AG09319 (cell line): ENCODE measurements at regions not wholly inside any gene's neighbourhood (a gene's known extent, or its start where the extent isn't known, plus 50 kb on each side); places are given as distances from the start of the nearest gene placed in this dataset.

Source experiments
- DNase-seq: peaks from one replicate; pipeline ENCODE4 v3.0.0-alpha.2; 2010; ENCODE audit warnings: low read depth; ENCODE audit errors: extremely low read depth
- TF ChIP-seq, protein P1 (sequence below): IDR thresholded peaks from 2 replicates; pipeline ENCODE4 v1.5.1; 2011; ENCODE audit warnings: low read depth, mild to moderate bottlenecking, inconsistent platforms, low read length, moderate library complexity

- no peak for DNase-seq
- TF ChIP-seq, protein P1, sequence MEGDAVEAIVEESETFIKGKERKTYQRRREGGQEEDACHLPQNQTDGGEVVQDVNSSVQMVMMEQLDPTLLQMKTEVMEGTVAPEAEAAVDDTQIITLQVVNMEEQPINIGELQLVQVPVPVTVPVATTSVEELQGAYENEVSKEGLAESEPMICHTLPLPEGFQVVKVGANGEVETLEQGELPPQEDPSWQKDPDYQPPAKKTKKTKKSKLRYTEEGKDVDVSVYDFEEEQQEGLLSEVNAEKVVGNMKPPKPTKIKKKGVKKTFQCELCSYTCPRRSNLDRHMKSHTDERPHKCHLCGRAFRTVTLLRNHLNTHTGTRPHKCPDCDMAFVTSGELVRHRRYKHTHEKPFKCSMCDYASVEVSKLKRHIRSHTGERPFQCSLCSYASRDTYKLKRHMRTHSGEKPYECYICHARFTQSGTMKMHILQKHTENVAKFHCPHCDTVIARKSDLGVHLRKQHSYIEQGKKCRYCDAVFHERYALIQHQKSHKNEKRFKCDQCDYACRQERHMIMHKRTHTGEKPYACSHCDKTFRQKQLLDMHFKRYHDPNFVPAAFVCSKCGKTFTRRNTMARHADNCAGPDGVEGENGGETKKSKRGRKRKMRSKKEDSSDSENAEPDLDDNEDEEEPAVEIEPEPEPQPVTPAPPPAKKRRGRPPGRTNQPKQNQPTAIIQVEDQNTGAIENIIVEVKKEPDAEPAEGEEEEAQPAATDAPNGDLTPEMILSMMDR: no peak
Observed at GRCh38 chr11:129283141-129283540, 91.0 kb upstream of the ARHGAP32 start.

DNA sequence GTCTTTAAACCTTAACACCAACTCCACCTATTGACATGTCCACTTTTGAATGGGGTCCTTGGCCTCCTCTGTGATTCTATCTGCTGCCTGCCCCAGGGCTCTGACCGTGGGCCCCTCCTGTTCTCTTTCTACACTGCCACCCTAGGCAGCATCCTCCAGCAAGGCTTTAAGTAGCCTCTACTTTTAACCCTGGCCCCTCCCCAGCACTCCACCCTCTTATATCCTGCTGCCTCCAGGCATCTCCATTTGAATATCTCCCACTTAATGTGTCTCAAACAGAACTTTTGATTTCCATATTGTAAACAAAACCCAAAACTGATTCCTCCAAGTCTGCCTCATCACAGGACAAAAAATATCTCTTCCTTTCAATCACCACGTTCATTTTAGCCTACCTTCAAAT lies 90.5 kb upstream of the ARHGAP32 start:
- DNase-seq: no peak
- TF ChIP-seq, protein P1: no peak

DNA sequence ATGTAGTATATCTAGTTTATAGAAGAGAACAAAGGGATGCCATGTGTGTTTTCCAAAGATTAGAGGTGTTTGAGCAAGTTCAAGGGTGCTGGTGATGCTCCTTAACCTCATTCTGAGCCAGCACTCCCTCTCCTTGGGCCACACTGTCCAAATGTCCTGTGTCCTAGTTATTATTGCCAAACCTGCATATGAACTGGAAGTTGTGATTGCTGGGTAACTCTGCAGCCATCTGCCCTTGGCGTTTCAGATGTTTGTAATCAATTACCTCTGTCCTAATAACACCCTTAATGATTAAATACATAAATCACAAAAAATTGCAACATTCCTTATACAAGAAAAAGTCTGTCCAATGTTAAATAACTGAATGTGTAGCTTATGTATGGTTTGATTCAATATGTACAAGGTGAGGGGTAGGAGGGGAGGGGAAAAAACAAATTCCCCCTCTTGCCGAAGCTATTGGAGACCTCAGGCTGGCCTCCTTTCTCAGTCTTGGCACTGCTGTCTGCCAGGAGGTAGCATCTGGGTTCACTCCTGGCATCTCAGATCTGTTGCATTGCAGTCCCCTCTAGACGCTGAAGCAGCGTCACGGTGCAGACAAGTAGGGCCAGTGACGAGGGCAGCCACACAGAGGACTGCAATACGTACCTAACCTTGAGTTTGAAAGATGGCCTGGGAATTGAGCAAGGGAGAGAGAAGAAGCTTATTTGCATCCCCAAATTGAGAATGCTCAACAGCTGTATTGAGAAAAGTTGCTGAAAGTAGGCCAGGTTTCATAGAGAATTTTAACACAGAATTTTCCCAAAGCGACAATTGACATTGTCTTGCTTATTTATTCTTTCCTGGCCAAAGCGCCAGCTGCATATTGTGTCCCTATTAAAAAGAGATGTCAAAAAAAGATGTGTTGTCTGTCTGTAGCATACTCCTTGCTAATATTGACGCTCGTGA lies 89.6 kb upstream of the ARHGAP32 start:
- no peak for DNase-seq
- TF ChIP-seq, protein P1: no peak

DNA sequence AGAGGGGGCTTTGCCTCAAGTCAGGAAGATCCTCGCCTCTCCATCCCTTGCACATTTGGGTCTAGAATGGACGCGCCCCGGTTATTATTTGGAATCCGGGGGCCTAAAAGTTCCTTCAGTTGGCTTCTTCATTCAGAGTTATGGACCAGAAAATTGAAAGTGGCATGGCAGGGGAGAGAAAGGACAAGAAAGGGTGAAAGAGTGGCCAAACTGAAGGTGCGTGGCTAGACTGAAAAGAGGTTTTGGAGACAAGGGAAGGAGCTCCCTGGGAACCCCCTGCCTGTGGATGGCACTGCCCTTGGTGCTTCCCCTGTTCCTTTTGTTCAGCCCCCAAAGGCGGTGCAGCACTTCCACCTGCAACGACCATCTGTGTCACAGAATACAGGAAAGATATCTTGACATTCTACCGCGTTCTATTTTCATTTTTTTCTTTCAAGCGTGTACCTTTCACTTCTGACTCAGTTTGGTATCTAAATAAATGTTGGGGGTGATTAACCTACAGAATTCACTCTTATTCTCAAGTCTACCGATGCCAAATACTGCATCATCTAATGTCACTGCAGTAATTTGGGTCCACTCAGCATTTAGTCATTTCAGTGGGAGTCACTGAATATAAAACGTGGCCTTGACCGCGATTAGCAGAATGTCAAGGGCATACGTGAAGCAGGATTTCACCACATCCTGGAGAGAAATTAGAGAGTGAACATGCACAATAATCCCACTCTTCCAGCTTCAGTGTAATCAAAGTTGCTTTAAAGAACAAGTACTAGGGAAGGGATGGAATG lies 88.1 kb upstream of the ARHGAP32 start:
- TF ChIP-seq, protein P1: no peak
- DNase-seq: no peak

DNA sequence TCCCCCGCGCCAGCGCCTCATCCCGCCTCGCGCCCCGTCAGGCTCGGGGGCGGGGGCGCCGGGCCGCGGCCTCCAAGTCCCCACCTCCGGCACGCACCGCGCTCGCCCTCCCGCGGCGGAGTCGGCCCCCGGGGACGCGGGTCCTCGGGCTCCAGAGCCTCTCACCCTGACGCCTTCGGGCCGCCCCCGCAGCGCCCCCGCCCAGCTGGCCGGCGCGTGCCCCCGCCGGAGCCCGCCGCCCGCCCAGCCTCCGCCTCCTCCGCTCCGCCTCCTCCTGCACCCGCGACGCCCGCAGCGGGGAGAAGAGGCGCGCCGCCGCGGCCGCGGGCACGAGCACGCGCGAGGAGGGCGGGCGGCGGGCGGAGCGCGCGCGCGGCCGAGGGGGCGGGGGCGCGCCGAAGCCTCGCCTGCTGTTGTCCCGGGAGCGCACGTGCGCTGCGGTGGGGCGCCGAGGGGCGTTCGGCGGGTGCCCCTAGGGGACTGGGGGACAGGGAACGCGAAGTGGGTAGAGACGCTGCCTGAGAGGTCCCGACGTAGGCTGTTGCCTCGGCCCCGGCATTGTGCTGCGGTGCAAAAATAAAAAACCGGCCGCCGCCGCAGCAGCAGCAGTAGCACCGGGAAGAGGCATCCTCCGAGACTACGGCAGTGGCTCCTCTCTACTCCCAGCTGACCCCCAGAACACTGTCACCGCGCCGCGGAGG lies 87.4 kb upstream of the ARHGAP32 start:
- DNase-seq: peak; percentile 37
- TF ChIP-seq, protein P1: no peak; the same call in 1 of the 2 replicates

DNA sequence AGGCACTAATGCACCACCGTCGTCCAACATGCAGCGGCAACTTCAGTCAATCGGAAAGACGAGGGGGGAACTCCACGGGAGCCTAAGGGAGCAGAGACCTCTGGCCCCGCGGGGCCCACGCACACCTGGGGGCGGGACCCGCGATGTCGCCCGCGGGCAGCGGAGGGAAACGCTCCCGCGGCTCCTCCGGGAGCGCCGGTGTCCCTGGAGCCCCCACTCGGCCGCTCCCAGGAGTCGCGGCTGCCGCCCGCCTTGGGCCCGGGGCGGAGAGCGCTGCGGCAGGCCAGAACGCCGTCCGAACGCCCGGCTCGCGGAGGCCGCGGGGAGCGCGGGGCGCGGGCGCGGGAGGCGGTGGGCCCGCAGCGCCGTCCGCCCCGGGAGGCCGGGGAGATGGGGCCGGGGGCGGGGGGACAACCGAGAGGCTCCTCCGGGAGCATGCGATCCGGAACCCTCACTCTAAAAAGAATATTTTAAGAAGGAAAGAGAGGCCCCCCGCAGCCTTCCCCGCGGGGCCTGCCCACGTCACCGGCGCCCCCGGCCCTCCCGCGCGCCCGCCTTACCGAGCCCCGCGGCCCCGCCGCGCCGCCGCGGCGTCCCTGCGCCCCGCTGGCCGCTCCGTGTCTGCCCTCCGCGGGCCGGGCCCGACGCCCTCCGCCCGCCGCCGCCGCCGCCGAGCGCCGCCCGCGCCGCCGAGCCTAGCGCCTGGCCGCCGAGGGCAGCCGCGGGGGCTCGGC lies 86.6 kb upstream of the ARHGAP32 start:
- DNase-seq: no peak

More for the DNA sequence above, 86.6 kb upstream of the ARHGAP32 start:
- TF ChIP-seq, protein P1: no peak
